Lower leg skin (tissue), 4 donors: ENCODE measurements at regions not wholly inside any gene's neighbourhood (a gene's known extent, or its start where the extent isn't known, plus 50 kb on each side); places are given as distances from the start of the nearest gene placed in this dataset.

Source experiments
- DNase-seq, 2 donors: peaks; one replicate each; pipeline ENCODE4 v3.0.0-alpha.2; 2019; ENCODE audit warnings: low spot score in 2 of 2
- H3K4me3 ChIP-seq: fragments of 200-600 bp; sonication (generic); 2 replicates; pipeline ENCODE4 v1.5.1; 2017; ENCODE audit warnings: mild to moderate bottlenecking, low read depth; ENCODE audit not compliant: poor library complexity, severe bottlenecking
- POLR2A ChIP-seq, 2 donors: fragments of 450-650 bp; IDR thresholded peaks; one replicate each; pipeline ENCODE4 v1.6.1; 2016 to 2017; ENCODE audit warnings: antibody characterized with exemption in 2 of 2, mild to moderate bottlenecking in 1 of 2, moderate library complexity in 1 of 2
- WGBS, 2 donors: methylation state at CpG; one replicate each; pipeline ENCODE4 v1.1.5; 2018; 5-methylcytosine and 5-hydroxymethylcytosine counted together
- intact Hi-C: fragments of 100-400 bp; cut with DNase I; formaldehyde crosslinking; loops from one replicate; pipeline ENCODE4 v1.15.0; 2023; ENCODE audit warnings: low total_unique reads
- TF ChIP-seq, protein P1 (sequence below), 3 donors: fragments of 450-650 bp; IDR thresholded peaks; one replicate each; pipeline ENCODE4 v1.5.1; 2016; ENCODE audit warnings: antibody characterized with exemption in 3 of 3, mild to moderate bottlenecking in 3 of 3, moderate library complexity in 2 of 3

- peak in 1 of 2 donors; percentile 59 for DNase-seq
- TF ChIP-seq POLR2A (IDR thresholded peaks at IDR 0.05) = no peak
- TF ChIP-seq, protein P1, sequence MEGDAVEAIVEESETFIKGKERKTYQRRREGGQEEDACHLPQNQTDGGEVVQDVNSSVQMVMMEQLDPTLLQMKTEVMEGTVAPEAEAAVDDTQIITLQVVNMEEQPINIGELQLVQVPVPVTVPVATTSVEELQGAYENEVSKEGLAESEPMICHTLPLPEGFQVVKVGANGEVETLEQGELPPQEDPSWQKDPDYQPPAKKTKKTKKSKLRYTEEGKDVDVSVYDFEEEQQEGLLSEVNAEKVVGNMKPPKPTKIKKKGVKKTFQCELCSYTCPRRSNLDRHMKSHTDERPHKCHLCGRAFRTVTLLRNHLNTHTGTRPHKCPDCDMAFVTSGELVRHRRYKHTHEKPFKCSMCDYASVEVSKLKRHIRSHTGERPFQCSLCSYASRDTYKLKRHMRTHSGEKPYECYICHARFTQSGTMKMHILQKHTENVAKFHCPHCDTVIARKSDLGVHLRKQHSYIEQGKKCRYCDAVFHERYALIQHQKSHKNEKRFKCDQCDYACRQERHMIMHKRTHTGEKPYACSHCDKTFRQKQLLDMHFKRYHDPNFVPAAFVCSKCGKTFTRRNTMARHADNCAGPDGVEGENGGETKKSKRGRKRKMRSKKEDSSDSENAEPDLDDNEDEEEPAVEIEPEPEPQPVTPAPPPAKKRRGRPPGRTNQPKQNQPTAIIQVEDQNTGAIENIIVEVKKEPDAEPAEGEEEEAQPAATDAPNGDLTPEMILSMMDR (IDR thresholded peaks at IDR 0.05) = no peak
- 52 to 58% methylated on average over 7 of the region's 7 CpGs for WGBS, 2 donors
- intact Hi-C loops = no loop called here
- no peak overlapping the region for H3K4me3 ChIP-seq
These were observed 1487.3 kb downstream of the TBC1D22A start for GRCh38 chr22:48249713-48250268.

GRCh38 chr22:48248901-48249455 is 1486.5 kb downstream of the TBC1D22A start:
- DNase-seq = peak in 1 of 2 donors; percentile 77
- no peak for TF ChIP-seq POLR2A (IDR thresholded peaks at IDR 0.05)
- TF ChIP-seq, protein P1 (IDR thresholded peaks at IDR 0.05) = no peak
- intact Hi-C loops = no loop called here
- no peak overlapping the region for H3K4me3 ChIP-seq
- 67 to 88% methylated on average over 3 to 9 of the region's 12 CpGs for WGBS, 2 donors

GRCh38 chr22:48247829-48248228 is 1485.4 kb downstream of the TBC1D22A start:
- intact Hi-C loops = no loop called here
- no peak for TF ChIP-seq POLR2A (IDR thresholded peaks at IDR 0.05)
- TF ChIP-seq, protein P1 (IDR thresholded peaks at IDR 0.05) = no peak
- DNase-seq = peak in 1 of 2 donors; percentile 45
- WGBS, 2 donors = 80 to 81% methylated on average over 7 of the region's 7 CpGs
- no peak overlapping the region for H3K4me3 ChIP-seq

DNA sequence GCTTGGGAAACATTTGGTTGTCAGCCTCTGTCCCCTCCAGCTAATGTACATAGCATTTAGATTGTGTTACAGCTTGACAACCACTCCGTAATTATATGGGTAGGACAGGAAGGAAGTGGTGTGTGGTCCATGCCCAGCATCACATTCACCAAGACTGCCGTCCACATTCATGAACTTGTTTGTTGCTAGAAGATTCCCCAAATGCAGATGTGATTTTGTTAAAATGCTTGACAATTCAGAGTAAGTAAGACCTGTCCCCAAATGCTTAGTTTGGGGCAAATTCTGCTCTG is 1482.7 kb downstream of the TBC1D22A start:
- 38 to 46% methylated on average over 2 of the region's 2 CpGs for WGBS, 2 donors

DNA sequence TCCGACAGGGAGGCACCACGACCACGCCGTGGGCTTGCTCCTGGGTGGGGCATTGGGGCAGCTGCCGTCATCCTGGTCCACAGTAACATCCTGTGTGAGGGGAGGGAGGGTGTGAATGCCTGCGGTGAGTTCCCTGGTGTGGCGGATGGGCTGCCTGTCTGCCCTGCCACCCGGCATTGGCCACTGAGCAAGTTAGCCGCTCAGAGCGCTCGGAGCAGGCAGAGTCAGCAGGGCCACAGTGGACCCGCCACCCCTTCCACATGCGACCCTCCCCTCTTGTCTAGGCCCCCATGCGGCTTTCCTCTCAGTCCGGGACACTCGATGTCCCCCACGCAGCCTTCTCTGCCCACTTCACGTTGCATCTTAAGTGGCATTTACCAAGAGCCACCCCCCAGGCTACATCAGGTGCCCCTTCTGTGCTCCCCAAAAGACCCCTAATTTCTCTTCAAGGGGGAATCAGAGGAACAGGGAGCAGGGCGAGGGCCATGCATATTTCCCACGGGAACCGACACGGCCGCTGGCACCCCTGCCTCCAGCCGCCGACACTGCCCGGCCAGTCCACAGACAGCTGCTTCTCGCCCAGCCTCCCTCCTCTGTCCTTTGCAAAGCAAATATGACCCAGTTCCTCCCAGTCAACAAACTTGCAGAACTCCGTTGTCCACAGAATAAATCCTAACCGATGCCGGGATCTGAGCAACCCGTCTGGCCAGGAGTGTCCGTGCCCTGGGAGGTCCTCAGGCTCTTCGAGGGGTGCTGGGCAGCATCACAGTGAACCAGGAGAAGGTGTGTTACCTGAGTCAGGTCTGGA is 1482.1 kb downstream of the TBC1D22A start:
- intact Hi-C loops = no loop called here
- WGBS, 2 donors = 91 to 93% methylated on average over 32 to 33 of the region's 33 CpGs
- peak in 1 of 2 donors; percentile 80 for DNase-seq
- TF ChIP-seq POLR2A (IDR thresholded peaks at IDR 0.05) = no peak
- TF ChIP-seq, protein P1 (IDR thresholded peaks at IDR 0.05) = no peak
- H3K4me3 ChIP-seq = no peak overlapping the region

More for the DNA sequence above, 1482.7 kb downstream of the TBC1D22A start:
- intact Hi-C loops = no loop called here
- TF ChIP-seq, protein P1 (IDR thresholded peaks at IDR 0.05) = no peak
- TF ChIP-seq POLR2A (IDR thresholded peaks at IDR 0.05) = no peak
- no peak for DNase-seq
- H3K4me3 ChIP-seq = no peak overlapping the region
